ENCODE measurements at regions not wholly inside any gene's neighbourhood (a gene's known extent, or its start where the extent isn't known, plus 50 kb on each side); places are given as distances from the start of the nearest gene placed in this dataset.

- no peak for TF ChIP-seq SOX13 (IDR thresholded peaks at IDR 0.05)
- peak in 1 of 2 experiments; percentile 67; a peak in 2 of 4 replicates for TF ChIP-seq SOX13 (CRISPR knock-in tag; conservative IDR thresholded peaks at IDR 0.05 in 1 of 2, IDR thresholded peaks at IDR 0.05 in 1 of 2)
- TF ChIP-seq STAG1 (CRISPR knock-in tag; IDR thresholded peaks at IDR 0.05), result 0 out of 2 replicates have a peak, but pooled peaks have one; percentile 2
- 0 out of 2 replicates have a peak, but pooled peaks have one; percentile 11 for TF ChIP-seq RAD21 (CRISPR knock-in tag; IDR thresholded peaks at IDR 0.05)
- TF ChIP-seq ARID5B (CRISPR knock-in tag; IDR thresholded peaks at IDR 0.05), result peak; percentile 85
- TF ChIP-seq HNF4A (CRISPR knock-in tag; IDR thresholded peaks at IDR 0.05), result peak; percentile 82
- TF ChIP-seq AHDC1 (CRISPR knock-in tag; IDR thresholded peaks at IDR 0.05; ENCODE audit: borderline replicate concordance), result 0 out of 2 replicates have a peak, but pooled peaks have one; percentile 66
- peak; percentile 97 for TF ChIP-seq ZNF629 (CRISPR knock-in tag; conservative IDR thresholded peaks at IDR 0.05)
- TF ChIP-seq PHF8 (CRISPR knock-in tag; IDR thresholded peaks at IDR 0.05), result peak; percentile 30; the same call in 1 of the 2 replicates
- TF ChIP-seq TARDBP (CRISPR knock-in tag; IDR thresholded peaks at IDR 0.05), result peak; percentile 53; the same call in 1 of the 2 replicates
- peak; percentile 33; the same call in 1 of the 2 replicates for TF ChIP-seq ZFX (CRISPR knock-in tag; IDR thresholded peaks at IDR 0.05; ENCODE audit: low read depth)
- no peak for TF ChIP-seq MTF2 (CRISPR knock-in tag; IDR thresholded peaks at IDR 0.05; ENCODE audit: borderline replicate concordance)
- 0 out of 2 replicates have a peak, but pooled peaks have one; percentile 58 for TF ChIP-seq ZNF296 (CRISPR knock-in tag; conservative IDR thresholded peaks at IDR 0.05)
- TF ChIP-seq ZNF563 (CRISPR knock-in tag; IDR thresholded peaks at IDR 0.05), result peak; percentile 49; the same call in 1 of the 2 replicates
- TF ChIP-seq GATAD2A (CRISPR knock-in tag; IDR thresholded peaks at IDR 0.05), result peak; percentile 70
- TF ChIP-seq ZNF615 (CRISPR knock-in tag; IDR thresholded peaks at IDR 0.05; ENCODE audit: borderline replicate concordance), result 0 out of 2 replicates have a peak, but pooled peaks have one; percentile 13
- no peak for TF ChIP-seq ETS1 (CRISPR knock-in tag; IDR thresholded peaks at IDR 0.05)
- TF ChIP-seq ZNF543 (CRISPR knock-in tag; IDR thresholded peaks at IDR 0.05), result peak; percentile 73; the same call in 1 of the 2 replicates
Observed at GRCh38 chr2:120935339-120936313, 200.0 kb downstream of the GLI2 start (continued).

Data from HepG2 (cell line).